MM.1S (cell line): ENCODE measurements at regions not wholly inside any gene's neighbourhood (a gene's known extent, or its start where the extent isn't known, plus 50 kb on each side); places are given as distances from the start of the nearest gene placed in this dataset.

Source experiments
- DNase-seq: peaks from one replicate; pipeline ENCODE4 v3.0.0-alpha.2; 2015
- H2AFZ ChIP-seq: fragments of 300-600 bp; sonication (generic); 2 replicates; pipeline ENCODE4 v1.6.0; 2016; ENCODE audit warnings: antibody characterized with exemption, low read length
- H3F3A ChIP-seq: fragments of 300-600 bp; sonication (generic); 2 replicates; pipeline ENCODE4 v1.6.1; 2016; ENCODE audit warnings: mild to moderate bottlenecking, antibody characterized with exemption, low read length, moderate library complexity, mixed read lengths; ENCODE audit not compliant: insufficient read depth
- H3K27ac ChIP-seq: fragments of 300-600 bp; sonication (generic); 2 replicates; pipeline ENCODE4 v1.5.1; 2016; ENCODE audit warnings: mild to moderate bottlenecking, low read length
- H3K27me3 ChIP-seq: fragments of 300-600 bp; sonication (generic); replicated peaks from 2 replicates; pipeline ENCODE4 v1.6.0; 2016; ENCODE audit warnings: low read length; ENCODE audit not compliant: insufficient read depth
- H3K36me3 ChIP-seq: fragments of 300-600 bp; sonication (generic); replicated peaks from 2 replicates; pipeline ENCODE4 v1.6.1; 2016; ENCODE audit warnings: mild to moderate bottlenecking, low read length, mixed read lengths; ENCODE audit not compliant: insufficient read depth
- H3K4me1 ChIP-seq: fragments of 300-600 bp; sonication (generic); 2 replicates; pipeline ENCODE4 v1.6.1; 2016; ENCODE audit warnings: low read length, mixed read lengths
- H3K4me2 ChIP-seq: fragments of 300-600 bp; sonication (generic); 2 replicates; pipeline ENCODE4 v1.6.0; 2016; ENCODE audit warnings: low read depth, low read length
- H3K4me3 ChIP-seq: fragments of 300-600 bp; sonication (generic); 2 replicates; pipeline ENCODE4 v1.5.1; 2016; ENCODE audit warnings: low read length, mixed read lengths
- H3K79me2 ChIP-seq: fragments of 300-600 bp; sonication (generic); 2 replicates; pipeline ENCODE4 v1.6.1; 2016; ENCODE audit warnings: mixed run types, low read length, mixed read lengths
- H3K9ac ChIP-seq: fragments of 300-600 bp; sonication (generic); 2 replicates; pipeline ENCODE4 v1.6.1; 2016; ENCODE audit warnings: low read length, mixed read lengths
- H3K9me2 ChIP-seq: fragments of 300-600 bp; sonication (generic); replicated peaks from 2 replicates; pipeline ENCODE4 v1.6.1; 2016; ENCODE audit warnings: mild to moderate bottlenecking, low read length, mixed read lengths; ENCODE audit not compliant: insufficient read depth
- H3K9me3 ChIP-seq: fragments of 300-600 bp; sonication (generic); replicated peaks from 2 replicates; pipeline ENCODE4 v1.6.1; 2016; ENCODE audit warnings: mild to moderate bottlenecking, low read length, mixed read lengths; ENCODE audit not compliant: insufficient read depth
- H4K20me1 ChIP-seq: fragments of 300-600 bp; sonication (generic); 2 replicates; pipeline ENCODE4 v1.6.1; 2016; ENCODE audit warnings: mild to moderate bottlenecking, low read length, moderate library complexity, mixed read lengths; ENCODE audit not compliant: insufficient read depth
- EZH2 ChIP-seq: fragments of 300-600 bp; sonication (generic); optimal IDR thresholded peaks from 2 replicates; pipeline ENCODE3; 2017; ENCODE audit warnings: low read depth, mild to moderate bottlenecking, antibody characterized with exemption, low read length, mixed read lengths
- EZH2phosphoT487 ChIP-seq: fragments of 300-600 bp; sonication (generic); IDR thresholded peaks from 2 replicates; pipeline ENCODE4 v1.6.1; 2018; ENCODE audit warnings: antibody characterized with exemption, low read length
- TF ChIP-seq, protein P1 (sequence below): fragments of 300-600 bp; sonication (generic); IDR thresholded peaks from 2 replicates; pipeline ENCODE4 v1.5.1; 2016; ENCODE audit warnings: antibody characterized with exemption, low read length, mixed read lengths

DNA sequence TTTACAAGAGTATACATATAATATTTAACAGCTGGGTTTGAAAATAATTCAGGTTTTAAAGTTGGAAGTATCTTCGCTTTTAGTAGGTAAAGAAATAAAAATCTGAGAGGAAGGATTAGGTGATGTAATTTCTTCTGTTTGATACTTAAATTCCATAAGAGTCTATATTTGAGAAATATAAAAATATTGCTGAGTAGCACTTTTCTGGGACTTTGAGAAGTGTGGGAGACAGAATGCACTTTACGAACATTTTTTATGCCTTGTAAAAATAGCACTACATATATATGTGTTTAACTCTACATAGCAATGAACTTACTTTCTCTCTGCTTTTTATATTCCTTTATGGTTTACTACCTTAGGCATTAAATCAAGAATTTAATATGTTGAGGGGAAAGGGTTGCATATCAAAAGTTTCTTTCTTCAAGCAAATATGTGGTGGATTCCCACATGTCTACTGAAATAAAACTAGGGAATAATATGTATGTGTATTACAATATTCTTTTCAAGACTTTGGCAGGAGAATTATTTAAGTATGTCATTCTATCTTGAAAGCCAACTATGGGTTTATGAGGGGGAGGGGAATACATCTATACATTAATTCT lies 266.7 kb upstream of the ADAMTS5 start:
- Histone ChIP-seq H3K79me2 (no peaks in the 10 kb centered on the region), H3K9ac (no peak overlapping the region), H4K20me1 (no peaks in the 10 kb centered on the region), H3K9me2 (no peaks in the 10 kb centered on the region), H2AFZ (no peak overlapping the region), H3K27me3 (no peaks in the 10 kb centered on the region), H3F3A (no peaks in the 10 kb centered on the region), H3K4me2 (no peak overlapping the region), H3K9me3 (no peaks in the 10 kb centered on the region), H3K4me1 (no peaks in the 10 kb centered on the region), H3K36me3 (no peaks in the 10 kb centered on the region), H3K4me3 (no peak overlapping the region), H3K27ac (no peak overlapping the region)
- TF ChIP-seq EZH2 (no peak), EZH2phosphoT487 (no peak)
- TF ChIP-seq, protein P1, sequence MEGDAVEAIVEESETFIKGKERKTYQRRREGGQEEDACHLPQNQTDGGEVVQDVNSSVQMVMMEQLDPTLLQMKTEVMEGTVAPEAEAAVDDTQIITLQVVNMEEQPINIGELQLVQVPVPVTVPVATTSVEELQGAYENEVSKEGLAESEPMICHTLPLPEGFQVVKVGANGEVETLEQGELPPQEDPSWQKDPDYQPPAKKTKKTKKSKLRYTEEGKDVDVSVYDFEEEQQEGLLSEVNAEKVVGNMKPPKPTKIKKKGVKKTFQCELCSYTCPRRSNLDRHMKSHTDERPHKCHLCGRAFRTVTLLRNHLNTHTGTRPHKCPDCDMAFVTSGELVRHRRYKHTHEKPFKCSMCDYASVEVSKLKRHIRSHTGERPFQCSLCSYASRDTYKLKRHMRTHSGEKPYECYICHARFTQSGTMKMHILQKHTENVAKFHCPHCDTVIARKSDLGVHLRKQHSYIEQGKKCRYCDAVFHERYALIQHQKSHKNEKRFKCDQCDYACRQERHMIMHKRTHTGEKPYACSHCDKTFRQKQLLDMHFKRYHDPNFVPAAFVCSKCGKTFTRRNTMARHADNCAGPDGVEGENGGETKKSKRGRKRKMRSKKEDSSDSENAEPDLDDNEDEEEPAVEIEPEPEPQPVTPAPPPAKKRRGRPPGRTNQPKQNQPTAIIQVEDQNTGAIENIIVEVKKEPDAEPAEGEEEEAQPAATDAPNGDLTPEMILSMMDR: no peak
- no peak for DNase-seq

DNA sequence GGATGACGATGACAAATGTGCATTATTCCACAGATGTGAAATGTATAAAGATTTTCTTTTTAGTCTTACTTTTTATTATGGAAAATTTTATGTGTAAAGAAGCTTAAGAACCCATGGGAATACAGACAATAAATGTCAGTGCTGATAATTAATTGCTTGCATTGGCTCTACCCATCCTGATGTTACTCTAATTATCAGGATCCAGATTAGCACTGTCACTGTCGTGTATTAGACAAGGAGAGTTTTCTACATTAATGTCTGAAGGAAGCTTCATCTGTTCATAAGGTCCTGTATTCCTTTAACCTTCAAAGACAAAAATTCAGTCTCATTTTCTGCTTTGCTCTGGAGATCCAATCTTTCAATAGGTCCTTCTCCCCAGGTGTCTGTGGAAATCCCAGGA lies 259.1 kb upstream of the ADAMTS5 start:
- no peaks in the 10 kb centered on the region for H3K79me2 ChIP-seq
- no peak overlapping the region for H3K9ac ChIP-seq
- H2AFZ ChIP-seq: no peak overlapping the region
- no peak overlapping the region for H3K4me3 ChIP-seq
- no peaks in the 10 kb centered on the region for H3F3A ChIP-seq
- H3K27ac ChIP-seq: no peak overlapping the region
- no peak for DNase-seq
- no peaks in the 10 kb centered on the region for H4K20me1 ChIP-seq
- H3K36me3 ChIP-seq: no peaks in the 10 kb centered on the region
- H3K4me1 ChIP-seq: no peaks in the 10 kb centered on the region
- no peaks in the 10 kb centered on the region for H3K9me3 ChIP-seq
- TF ChIP-seq EZH2: no peak
- H3K4me2 ChIP-seq: no peak overlapping the region
- no peaks in the 10 kb centered on the region for H3K27me3 ChIP-seq
- no peaks in the 10 kb centered on the region for H3K9me2 ChIP-seq

DNA sequence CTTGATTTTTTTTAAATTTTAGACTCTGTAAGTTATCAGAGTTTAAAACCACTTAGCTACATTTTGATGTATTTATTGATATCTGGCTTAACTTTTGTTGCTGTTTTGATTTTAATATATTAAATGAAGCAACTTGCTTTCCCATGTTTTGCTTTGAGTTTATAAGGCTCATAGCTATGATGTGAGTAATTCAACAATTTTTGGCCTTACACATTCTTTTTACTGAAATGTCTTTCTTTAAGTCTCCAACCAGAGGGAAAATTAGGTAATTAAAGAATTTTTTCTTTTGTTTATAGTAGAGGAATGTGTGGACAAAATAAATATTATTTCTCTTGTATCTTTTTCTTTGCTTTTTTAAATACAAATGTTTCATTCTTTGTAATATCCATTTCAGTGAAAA lies 258.3 kb upstream of the ADAMTS5 start:
- Histone ChIP-seq H3K27me3 (no peaks in the 10 kb centered on the region), H3K9me2 (no peaks in the 10 kb centered on the region), H4K20me1 (no peaks in the 10 kb centered on the region), H3K27ac (no peak overlapping the region), H2AFZ (no peak overlapping the region), H3K36me3 (no peaks in the 10 kb centered on the region), H3K4me1 (no peaks in the 10 kb centered on the region), H3K4me3 (no peak overlapping the region), H3K9me3 (no peaks in the 10 kb centered on the region), H3F3A (no peaks in the 10 kb centered on the region), H3K9ac (no peak overlapping the region), H3K4me2 (no peak overlapping the region), H3K79me2 (no peaks in the 10 kb centered on the region)
- DNase-seq: no peak
- TF ChIP-seq, protein P1: no peak
- TF ChIP-seq EZH2phosphoT487: no peak
- no peak for TF ChIP-seq EZH2

DNA sequence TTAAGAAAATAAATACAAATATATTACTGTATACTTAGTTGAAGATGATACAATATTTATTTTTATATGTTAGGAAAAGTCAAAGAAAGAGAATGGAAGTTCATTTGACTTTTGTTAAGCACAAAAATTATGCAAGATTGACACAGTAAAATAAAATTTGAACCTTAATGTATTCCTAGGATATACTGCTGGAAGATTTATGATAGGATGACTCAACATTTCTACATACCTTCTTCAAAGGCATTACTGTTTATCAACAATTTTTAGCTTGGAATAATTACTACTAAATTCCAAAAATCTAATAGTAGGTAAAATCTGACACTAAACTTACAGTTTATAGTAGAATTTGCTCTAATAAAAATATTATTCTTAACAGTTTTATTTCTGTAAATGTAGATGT lies 257.3 kb upstream of the ADAMTS5 start:
- no peaks in the 10 kb centered on the region for H4K20me1 ChIP-seq
- H3K9me3 ChIP-seq: no peaks in the 10 kb centered on the region
- no peak overlapping the region for H2AFZ ChIP-seq
- no peak overlapping the region for H3K9ac ChIP-seq
- H3F3A ChIP-seq: no peaks in the 10 kb centered on the region
- H3K27ac ChIP-seq: no peak overlapping the region
- H3K4me3 ChIP-seq: no peak overlapping the region
- H3K79me2 ChIP-seq: no peaks in the 10 kb centered on the region
- H3K9me2 ChIP-seq: no peaks in the 10 kb centered on the region
- H3K36me3 ChIP-seq: no peaks in the 10 kb centered on the region
- H3K27me3 ChIP-seq: no peaks in the 10 kb centered on the region
- TF ChIP-seq EZH2 (no peak), EZH2phosphoT487 (no peak)
- TF ChIP-seq, protein P1: no peak
- DNase-seq: no peak
- no peak overlapping the region for H3K4me2 ChIP-seq
- no peaks in the 10 kb centered on the region for H3K4me1 ChIP-seq
